ENCODE measurements at regions not wholly inside any gene's neighbourhood (a gene's known extent, or its start where the extent isn't known, plus 50 kb on each side); places are given as distances from the start of the nearest gene placed in this dataset.
"Not testable (repeated sequence)": the region's sequence is repeated elsewhere in the genome, so short reads cannot be mapped to it uniquely, and the experiment has no call there.

- DNase-seq: no peak
Measured at GRCh38 chr6:164097056-164097455, 682.5 kb downstream of the QKI start.

- no peak for DNase-seq
Measured at GRCh38 chr6:164095056-164095455, 680.5 kb downstream of the QKI start.

GRCh38 chr6:164087870-164088269, 673.4 kb downstream of the QKI start:
- DNase-seq: no peak

GRCh38 chr6:164087211-164087610, 672.7 kb downstream of the QKI start:
- DNase-seq: no peak

- DNase-seq: no peak
Measured at GRCh38 chr6:164086076-164086887, 671.8 kb downstream of the QKI start.

- DNase-seq: no peak
Measured at GRCh38 chr6:164085091-164086075, 670.9 kb downstream of the QKI start.

GRCh38 chr6:164079275-164079600, 664.7 kb downstream of the QKI start:
- DNase-seq: no peak

- DNase-seq: no peak
Measured at GRCh38 chr6:164078532-164079274, 664.2 kb downstream of the QKI start.

GRCh38 chr6:164076818-164077532, 662.5 kb downstream of the QKI start:
- DNase-seq: not testable (repeated sequence)

- DNase-seq: no peak
Measured at GRCh38 chr6:164075981-164076615, 661.6 kb downstream of the QKI start.

- DNase-seq: no peak
Measured at GRCh38 chr6:164072240-164072666, 657.7 kb downstream of the QKI start.

- no peak for DNase-seq
Measured at GRCh38 chr6:164069350-164069990, 655.0 kb downstream of the QKI start.

- DNase-seq: no peak
Measured at GRCh38 chr6:164068527-164068926, 654.0 kb downstream of the QKI start.

- no peak for DNase-seq
Measured at GRCh38 chr6:164066766-164067165, 652.2 kb downstream of the QKI start.

- DNase-seq: no peak
Measured at GRCh38 chr6:164066335-164066734, 651.8 kb downstream of the QKI start.

GRCh38 chr6:164063346-164063745, 648.8 kb downstream of the QKI start:
- DNase-seq: no peak

GRCh38 chr6:164062872-164063271, 648.4 kb downstream of the QKI start:
- DNase-seq: no peak

GRCh38 chr6:164057876-164058275, 643.4 kb downstream of the QKI start:
- no peak for DNase-seq

GRCh38 chr6:164051427-164051826, 636.9 kb downstream of the QKI start:
- no peak for DNase-seq

GRCh38 chr6:164049517-164049988, 635.0 kb downstream of the QKI start:
- no peak for DNase-seq

GRCh38 chr6:164048840-164049516, 634.5 kb downstream of the QKI start:
- DNase-seq: no peak
